RCC 7860 (cell line): ENCODE measurements at regions not wholly inside any gene's neighbourhood (a gene's known extent, or its start where the extent isn't known, plus 50 kb on each side); places are given as distances from the start of the nearest gene placed in this dataset.
A peak's percentile ranks its signal among the peaks of the same experiment; 100 is the strongest.
"Not testable (repeated sequence)": the region's sequence is repeated elsewhere in the genome, so short reads cannot be mapped to it uniquely, and the experiment has no call there.

Experiments used
- DNase-seq: peaks from one replicate; pipeline ENCODE4 v3.0.0-alpha.2; 2015; ENCODE audit warnings: low spot score
- FAIRE-seq: peaks from 2 replicates; lab custom pipeline; 2012; peaks lifted over from hg19 to GRCh38; lab: Jason Lieb, UNC

GRCh38 chr21:27979446-27979845 lies 1012.6 kb upstream of the ADAMTS5 start:
- not testable (repeated sequence) for DNase-seq, FAIRE-seq

GRCh38 chr21:27975514-27975913 lies 1008.6 kb upstream of the ADAMTS5 start:
- DNase-seq (no peak), FAIRE-seq (no peak)

GRCh38 chr21:27974152-27974551 lies 1007.3 kb upstream of the ADAMTS5 start:
- not testable (repeated sequence) for FAIRE-seq

GRCh38 chr21:27968240-27968639 lies 1001.4 kb upstream of the ADAMTS5 start:
- not testable (repeated sequence) for FAIRE-seq, DNase-seq

More at GRCh38 chr21:27974152-27974551, 1007.3 kb upstream of the ADAMTS5 start:
- DNase-seq = not testable (repeated sequence)

- DNase-seq (no peak), FAIRE-seq (no peak)
Measured at GRCh38 chr21:27954543-27955165, 987.8 kb upstream of the ADAMTS5 start.

- FAIRE-seq (peak; percentile 71), DNase-seq (no peak)
Measured at GRCh38 chr21:27953340-27954045, 986.6 kb upstream of the ADAMTS5 start.

- not testable (repeated sequence) for FAIRE-seq, DNase-seq
Measured at GRCh38 chr21:27949093-27949492, 982.2 kb upstream of the ADAMTS5 start.

- DNase-seq, FAIRE-seq: not testable (repeated sequence)
Measured at GRCh38 chr21:27930108-27930767, 963.4 kb upstream of the ADAMTS5 start.

- DNase-seq, FAIRE-seq: not testable (repeated sequence)
Measured at GRCh38 chr21:27929179-27929578, 962.3 kb upstream of the ADAMTS5 start.

GRCh38 chr21:27928534-27929115 lies 961.7 kb upstream of the ADAMTS5 start:
- FAIRE-seq (peak; percentile 76), DNase-seq (peak; percentile 40)

- not testable (repeated sequence) for DNase-seq, FAIRE-seq
Measured at GRCh38 chr21:27921421-27921820, 954.5 kb upstream of the ADAMTS5 start.

- DNase-seq = not testable (repeated sequence)
Measured at GRCh38 chr21:27917966-27918365, 951.1 kb upstream of the ADAMTS5 start.

GRCh38 chr21:27916326-27916725 lies 949.4 kb upstream of the ADAMTS5 start:
- peak; percentile 22 for FAIRE-seq
- peak; percentile 51 for DNase-seq

More at GRCh38 chr21:27917966-27918365, 951.1 kb upstream of the ADAMTS5 start:
- not testable (repeated sequence) for FAIRE-seq

GRCh38 chr21:27912133-27912532 lies 945.2 kb upstream of the ADAMTS5 start:
- not testable (repeated sequence) for FAIRE-seq, DNase-seq

GRCh38 chr21:27909487-27909886 lies 942.6 kb upstream of the ADAMTS5 start:
- not testable (repeated sequence) for DNase-seq
- FAIRE-seq = peak; percentile 23

GRCh38 chr21:27908816-27909215 lies 941.9 kb upstream of the ADAMTS5 start:
- DNase-seq = not testable (repeated sequence)
- FAIRE-seq = peak; percentile 35

- FAIRE-seq = not testable (repeated sequence)
Measured at GRCh38 chr21:27902904-27903303, 936.0 kb upstream of the ADAMTS5 start.

GRCh38 chr21:27893619-27894018 lies 926.7 kb upstream of the ADAMTS5 start:
- DNase-seq = peak; percentile 63

More at GRCh38 chr21:27902904-27903303, 936.0 kb upstream of the ADAMTS5 start:
- not testable (repeated sequence) for DNase-seq

GRCh38 chr21:27891495-27891894 lies 924.6 kb upstream of the ADAMTS5 start:
- FAIRE-seq, DNase-seq: not testable (repeated sequence)

More at GRCh38 chr21:27893619-27894018, 926.7 kb upstream of the ADAMTS5 start:
- peak; percentile 69 for FAIRE-seq

- DNase-seq = not testable (repeated sequence)
- peak; percentile 60 for FAIRE-seq
Measured at GRCh38 chr21:27887808-27888455, 921.0 kb upstream of the ADAMTS5 start.
